ENCODE measurements at regions not wholly inside any gene's neighbourhood (a gene's known extent, or its start where the extent isn't known, plus 50 kb on each side); places are given as distances from the start of the nearest gene placed in this dataset.

GRCh38 chr1:198088360-198089071, 68.3 kb upstream of the NEK7 start:
- DNase-seq = no peak
- TF ChIP-seq CTCF (IDR thresholded peaks at IDR 0.05) = peak; percentile 61
- no peaks in the 10 kb centered on the region for H3K9me3 ChIP-seq
- intact Hi-C loops (cut with DNase I) = loop anchor here (2.0 to 10.0 kb wide), 4 partner anchors 66 to 374 kb away; partner anchors contain the start of gene NEK7 (in 1 of the 2)
- ATAC-seq = peak in 1 of 4 donors; percentile 65
- no peak overlapping the region for H3K4me3 ChIP-seq
- H3K27me3 ChIP-seq (ENCODE audit: insufficient read depth in 3 of 3, low read length in 2 of 3) = peaks cover 0 to 2% (median 0%) of the 10 kb centered on the region in 3 donors
- H3K36me3 ChIP-seq (ENCODE audit: insufficient read depth in 1 of 2, low read depth in 1 of 2) = no peaks in the 10 kb centered on the region
- H3K4me1 ChIP-seq = no peaks in the 10 kb centered on the region
- no peak overlapping the region for H3K27ac ChIP-seq
- 26 to 41% (median 36%) methylated on average over 4 of the region's 4 CpGs for WGBS, 3 donors

DNA sequence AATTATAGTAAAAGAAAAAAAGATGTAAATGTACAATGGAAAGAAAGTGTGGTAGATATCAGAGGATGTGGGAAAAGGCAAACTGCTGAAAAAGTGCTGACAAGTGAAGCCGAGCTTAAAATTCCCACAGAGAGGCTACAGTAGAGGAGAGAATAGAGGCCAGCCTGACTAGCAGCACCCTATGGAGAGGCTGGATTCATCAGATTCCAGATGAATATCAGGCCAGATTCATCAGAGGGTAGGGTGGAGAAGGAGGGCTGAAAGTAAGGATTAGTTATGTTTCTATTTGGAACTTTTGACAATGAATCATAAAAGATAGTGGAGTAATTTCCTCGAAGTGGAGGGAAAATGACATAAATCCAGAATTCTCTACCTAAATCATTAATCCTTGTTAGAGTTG, 60.4 kb upstream of the NEK7 start:
- 65 to 70% (median 66%) methylated on average over 2 of the region's 2 CpGs for WGBS, 3 donors
- Histone ChIP-seq H3K27ac (no peak overlapping the region), H3K36me3 (ENCODE audit: insufficient read depth in 1 of 2, low read depth in 1 of 2) (no peaks in the 10 kb centered on the region), H3K27me3 (ENCODE audit: insufficient read depth in 3 of 3, low read length in 2 of 3) (no peaks in the 10 kb centered on the region), H3K9me3 (no peaks in the 10 kb centered on the region), H3K4me3 (no peak overlapping the region), H3K4me1 (no peaks in the 10 kb centered on the region)
- no peak for DNase-seq
- no peak for ATAC-seq
- no peak for TF ChIP-seq CTCF (IDR thresholded peaks at IDR 0.05)
- intact Hi-C loops (cut with DNase I) = no loop called here

- ATAC-seq (no peak), DNase-seq (no peak)
- Histone ChIP-seq H3K36me3 (ENCODE audit: insufficient read depth in 1 of 2, low read depth in 1 of 2) (no peaks in the 10 kb centered on the region), H3K4me1 (no peaks in the 10 kb centered on the region), H3K27ac (no peak overlapping the region), H3K4me3 (no peak overlapping the region), H3K9me3 (no peaks in the 10 kb centered on the region), H3K27me3 (ENCODE audit: insufficient read depth in 3 of 3, low read length in 2 of 3) (no peaks in the 10 kb centered on the region)
- intact Hi-C loops (cut with DNase I) = no loop called here
- TF ChIP-seq CTCF (IDR thresholded peaks at IDR 0.05) = no peak
Observed at GRCh38 chr1:198099755-198100154, 57.0 kb upstream of the NEK7 start.

DNA sequence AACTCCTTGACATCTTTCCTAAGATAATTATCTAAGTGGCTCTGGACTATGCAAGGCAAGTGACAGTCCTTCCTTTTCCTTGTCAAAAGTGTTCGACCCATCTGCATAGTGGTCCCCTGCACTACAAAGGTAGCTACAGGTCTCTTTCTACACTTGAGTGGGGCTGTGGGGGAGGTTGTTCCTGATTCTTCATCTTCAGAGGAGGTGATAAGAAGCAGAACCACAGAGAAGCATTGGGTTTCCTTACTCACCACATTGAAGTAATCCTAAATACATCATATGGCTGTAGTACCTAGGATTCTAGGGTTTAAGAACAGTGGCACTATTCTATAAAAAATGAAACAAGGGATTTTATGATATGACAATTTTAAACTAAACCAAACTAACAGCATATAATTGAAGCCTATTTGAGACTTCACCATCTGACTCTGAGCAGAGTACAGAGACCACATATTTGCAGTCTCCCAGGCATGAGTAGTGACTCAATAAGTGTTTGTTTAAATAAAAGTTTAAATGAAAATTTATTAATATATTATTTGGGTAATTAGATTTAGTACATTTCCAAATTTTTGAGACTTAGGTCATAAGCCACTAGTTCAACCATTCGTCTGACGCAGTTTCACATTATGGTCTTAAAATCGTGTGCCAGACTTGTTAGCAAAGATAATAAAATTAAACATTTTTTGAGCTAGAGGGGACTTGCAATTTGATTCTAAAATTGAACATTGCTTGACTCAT, 54.9 kb upstream of the NEK7 start:
- DNase-seq (no peak), ATAC-seq (no peak)
- no peak for TF ChIP-seq CTCF (IDR thresholded peaks at IDR 0.05)
- H3K4me3 ChIP-seq = no peak overlapping the region
- 50 to 80% (median 54%) methylated on average over 4 of the region's 4 CpGs for WGBS, 3 donors
- H3K27me3 ChIP-seq (ENCODE audit: insufficient read depth in 3 of 3, low read length in 2 of 3) = no peaks in the 10 kb centered on the region
- H3K36me3 ChIP-seq (ENCODE audit: insufficient read depth in 1 of 2, low read depth in 1 of 2) = no peaks in the 10 kb centered on the region
- H3K9me3 ChIP-seq = no peaks in the 10 kb centered on the region
- H3K4me1 ChIP-seq = no peaks in the 10 kb centered on the region
- intact Hi-C loops (cut with DNase I) = no loop called here
- no peak overlapping the region for H3K27ac ChIP-seq
